BLaER1 (cell line): ENCODE measurements at regions not wholly inside any gene's neighbourhood (a gene's known extent, or its start where the extent isn't known, plus 50 kb on each side); places are given as distances from the start of the nearest gene placed in this dataset.
"Not testable (repeated sequence)": the region's sequence is repeated elsewhere in the genome, so short reads cannot be mapped to it uniquely, and the experiment has no call there.

Experiments used
- H3K27ac ChIP-seq: shearing (Covaris generic); formaldehyde crosslinking; 2 replicates; pipeline ENCODE4 v1.8.1; 2022
- H3K27me3 ChIP-seq: shearing (Covaris generic); formaldehyde crosslinking; 2 replicates; pipeline ENCODE4 v1.8.1; 2022
- H3K36me3 ChIP-seq: shearing (Covaris generic); formaldehyde crosslinking; 2 replicates; pipeline ENCODE4 v1.8.1; 2022
- H3K4me1 ChIP-seq: shearing (Covaris generic); formaldehyde crosslinking; 2 replicates; pipeline ENCODE4 v1.8.1; 2022
- H3K4me2 ChIP-seq: shearing (Covaris generic); formaldehyde crosslinking; 2 replicates; pipeline ENCODE4 v1.8.1; 2022
- H3K4me3 ChIP-seq: shearing (Covaris generic); formaldehyde crosslinking; 2 replicates; pipeline ENCODE4 v1.8.1; 2022
- H3K9ac ChIP-seq: shearing (Covaris generic); formaldehyde crosslinking; 2 replicates; pipeline ENCODE4 v1.8.1; 2022
- H3K9me3 ChIP-seq: shearing (Covaris generic); formaldehyde crosslinking; 2 replicates; pipeline ENCODE4 v1.8.1; 2022
- H4K20me1 ChIP-seq: shearing (Covaris generic); formaldehyde crosslinking; 2 replicates; pipeline ENCODE4 v1.8.1; 2022
- Cebpa-rat ChIP-seq: shearing (Covaris generic); IDR thresholded peaks from 2 replicates; pipeline ENCODE4 v1.8.1; 2022

DNA sequence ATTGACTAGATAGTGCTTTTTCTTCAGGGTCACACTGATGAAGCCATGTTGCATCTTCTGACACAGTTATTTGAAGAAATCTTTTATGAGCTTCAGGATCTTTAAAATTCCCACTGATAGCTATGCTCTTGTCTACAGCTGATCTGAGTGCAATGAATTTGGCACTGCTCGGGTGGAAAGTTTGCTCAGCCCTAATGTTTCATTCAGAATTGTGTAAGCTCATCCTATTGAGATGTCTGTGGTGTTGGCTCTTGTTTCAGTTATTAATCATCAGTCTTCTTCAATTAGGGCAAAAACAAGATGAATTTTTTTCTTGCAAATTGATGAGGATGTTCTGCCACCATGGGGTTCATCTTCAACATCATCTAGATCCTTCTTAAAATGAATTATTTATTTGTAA is 1387.0 kb upstream of the RAG2 start:
- Histone ChIP-seq H3K4me1 (no peaks in the 10 kb centered on the region), H4K20me1 (no peaks in the 10 kb centered on the region), H3K27me3 (no peaks in the 10 kb centered on the region), H3K9me3 (no peaks in the 10 kb centered on the region), H3K9ac (no peak overlapping the region), H3K4me3 (no peak overlapping the region), H3K36me3 (no peaks in the 10 kb centered on the region), H3K4me2 (no peak overlapping the region), H3K27ac (no peak overlapping the region)
- no peak for TF ChIP-seq Cebpa-rat

GRCh38 chr11:37978647-37979046 is 1380.6 kb upstream of the RAG2 start:
- TF ChIP-seq Cebpa-rat: no peak
- H3K27ac ChIP-seq: no peak overlapping the region
- H3K4me1 ChIP-seq: no peaks in the 10 kb centered on the region
- H4K20me1 ChIP-seq: no peaks in the 10 kb centered on the region
- no peak overlapping the region for H3K4me3 ChIP-seq
- H3K9ac ChIP-seq: no peak overlapping the region
- no peak overlapping the region for H3K4me2 ChIP-seq
- no peaks in the 10 kb centered on the region for H3K36me3 ChIP-seq
- H3K27me3 ChIP-seq: no peaks in the 10 kb centered on the region
- H3K9me3 ChIP-seq: no peaks in the 10 kb centered on the region

DNA sequence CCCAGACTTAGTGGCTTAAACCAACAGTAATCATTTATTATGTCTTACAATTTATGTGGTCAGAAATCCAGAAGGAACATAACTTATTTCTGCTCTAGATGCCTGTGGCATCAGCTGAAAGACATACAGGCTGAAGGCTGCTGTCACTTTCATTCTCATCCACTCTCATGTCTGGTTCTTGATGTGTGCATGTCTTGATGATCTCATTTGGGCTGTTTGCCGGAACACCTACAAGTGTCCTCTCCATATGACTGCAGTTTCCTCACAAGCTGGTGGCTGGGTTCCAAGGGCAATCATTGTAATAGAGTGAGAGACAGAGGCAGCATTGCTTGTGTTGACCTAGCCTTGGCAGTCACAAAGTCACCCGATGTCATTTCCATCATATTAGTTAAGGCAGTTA is 1375.9 kb upstream of the RAG2 start:
- H3K27me3 ChIP-seq: no peaks in the 10 kb centered on the region
- no peaks in the 10 kb centered on the region for H4K20me1 ChIP-seq
- no peaks in the 10 kb centered on the region for H3K9me3 ChIP-seq
- TF ChIP-seq Cebpa-rat: no peak
- no peaks in the 10 kb centered on the region for H3K36me3 ChIP-seq
- H3K4me2 ChIP-seq: no peak overlapping the region
- no peaks in the 10 kb centered on the region for H3K4me1 ChIP-seq
- H3K27ac ChIP-seq: no peak overlapping the region
- no peak overlapping the region for H3K9ac ChIP-seq
- no peak overlapping the region for H3K4me3 ChIP-seq

DNA sequence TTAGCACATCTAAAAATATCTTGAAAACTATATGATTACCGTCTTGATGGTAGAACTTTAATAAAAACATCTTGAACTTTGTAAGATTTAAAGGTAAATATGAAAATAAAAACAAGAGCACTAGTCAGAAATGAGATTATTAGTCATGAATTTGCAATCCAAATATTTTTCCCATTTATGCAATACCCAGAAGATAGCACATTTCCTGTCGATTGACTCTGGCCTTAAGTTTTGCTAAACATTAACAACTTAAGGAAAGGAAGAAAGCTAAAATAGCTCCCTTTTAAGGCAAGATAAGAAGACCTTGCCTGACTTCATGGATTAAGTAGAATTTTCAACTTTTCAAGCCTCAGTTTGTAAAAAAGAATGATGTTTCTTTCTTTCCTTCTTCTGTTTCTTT is 1374.7 kb upstream of the RAG2 start:
- Histone ChIP-seq H3K9ac (no peak overlapping the region), H3K27ac (no peak overlapping the region), H4K20me1 (no peaks in the 10 kb centered on the region), H3K4me3 (no peak overlapping the region), H3K9me3 (no peaks in the 10 kb centered on the region), H3K36me3 (no peaks in the 10 kb centered on the region), H3K27me3 (no peaks in the 10 kb centered on the region), H3K4me2 (no peak overlapping the region), H3K4me1 (no peaks in the 10 kb centered on the region)
- no peak for TF ChIP-seq Cebpa-rat

- H3K36me3 ChIP-seq, H4K20me1 ChIP-seq, H3K4me3 ChIP-seq, H3K27ac ChIP-seq, H3K27me3 ChIP-seq, H3K9me3 ChIP-seq, H3K4me2 ChIP-seq, H3K9ac ChIP-seq: not testable (repeated sequence)
- peaks cover 16% of the 10 kb centered on the region for H3K4me1 ChIP-seq
Observed at GRCh38 chr11:37969336-37969735, 1371.3 kb upstream of the RAG2 start.

GRCh38 chr11:37968148-37968547 is 1370.1 kb upstream of the RAG2 start:
- Histone ChIP-seq H3K4me1 (peaks cover 19% of the 10 kb centered on the region), H3K9me3 (no peaks in the 10 kb centered on the region), H3K27me3 (no peaks in the 10 kb centered on the region), H3K36me3 (no peaks in the 10 kb centered on the region), H3K4me3 (no peak overlapping the region), H4K20me1 (no peaks in the 10 kb centered on the region), H3K27ac (no peak overlapping the region), H3K4me2 (no peak overlapping the region), H3K9ac (no peak overlapping the region)
- TF ChIP-seq Cebpa-rat: no peak

- no peaks in the 10 kb centered on the region for H3K36me3 ChIP-seq
- no peaks in the 10 kb centered on the region for H3K27me3 ChIP-seq
- H4K20me1 ChIP-seq: no peaks in the 10 kb centered on the region
- no peak for TF ChIP-seq Cebpa-rat
- H3K9me3 ChIP-seq: no peaks in the 10 kb centered on the region
- no peak overlapping the region for H3K27ac ChIP-seq
- H3K4me2 ChIP-seq: no peak overlapping the region
- H3K9ac ChIP-seq: no peak overlapping the region
- H3K4me3 ChIP-seq: no peak overlapping the region
- peaks cover 19% of the 10 kb centered on the region for H3K4me1 ChIP-seq
Observed at GRCh38 chr11:37967635-37968034, 1369.6 kb upstream of the RAG2 start.

- Histone ChIP-seq H3K36me3 (no peaks in the 10 kb centered on the region), H4K20me1 (no peaks in the 10 kb centered on the region), H3K27ac (no peak overlapping the region), H3K27me3 (no peaks in the 10 kb centered on the region), H3K9me3 (peaks cover 4% of the 10 kb centered on the region; the same call in 1 of the 2 replicates), H3K4me1 (peaks cover 19% of the 10 kb centered on the region), H3K4me2 (no peak overlapping the region), H3K9ac (no peak overlapping the region), H3K4me3 (no peak overlapping the region)
- no peak for TF ChIP-seq Cebpa-rat
Observed at GRCh38 chr11:37963440-37963839, 1365.4 kb upstream of the RAG2 start.

DNA sequence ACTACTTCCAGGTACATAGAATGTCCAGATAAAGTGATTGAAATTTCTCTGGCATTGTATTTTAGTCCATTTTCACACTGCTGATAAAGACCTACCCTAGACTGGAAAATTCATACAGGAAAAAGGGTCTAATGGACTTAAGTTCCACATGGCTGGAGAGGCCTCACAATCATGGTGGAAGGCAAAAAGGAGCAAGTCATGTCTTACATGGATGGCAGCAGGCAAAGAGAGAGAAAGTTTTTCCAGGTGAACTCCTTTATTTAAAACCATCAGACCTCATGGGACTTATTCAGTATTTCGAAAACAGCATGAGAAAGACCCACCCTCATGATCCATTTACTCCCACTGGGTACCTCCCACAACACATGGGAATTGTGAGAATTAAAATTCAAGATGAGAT is 1359.7 kb upstream of the RAG2 start:
- H3K9ac ChIP-seq: no peak overlapping the region
- peaks cover 15% of the 10 kb centered on the region for H3K9me3 ChIP-seq
- H3K27me3 ChIP-seq: no peaks in the 10 kb centered on the region
- no peaks in the 10 kb centered on the region for H3K4me1 ChIP-seq
- H3K36me3 ChIP-seq: no peaks in the 10 kb centered on the region
- H3K27ac ChIP-seq: no peak overlapping the region
- no peak for TF ChIP-seq Cebpa-rat
- no peak overlapping the region for H3K4me2 ChIP-seq
- no peak overlapping the region for H3K4me3 ChIP-seq
- no peaks in the 10 kb centered on the region for H4K20me1 ChIP-seq

DNA sequence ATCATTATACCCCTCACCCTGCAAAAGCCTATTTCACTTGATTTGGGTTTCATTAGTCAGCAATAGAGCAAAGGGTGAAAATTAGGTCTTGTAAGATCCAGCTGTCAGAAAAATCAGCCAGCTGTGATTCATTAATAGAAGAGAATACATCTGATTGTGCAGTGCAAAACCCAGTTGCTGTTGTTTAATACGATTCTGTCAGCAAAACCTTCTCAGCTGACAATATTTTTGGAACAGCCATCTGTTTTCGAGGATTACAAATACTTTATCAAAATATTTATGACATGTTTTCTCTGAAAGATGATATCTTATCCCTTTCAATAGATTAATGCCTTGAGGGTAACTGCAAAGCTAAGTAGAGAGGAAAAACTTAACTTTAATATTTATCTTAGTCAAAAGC is 1354.0 kb upstream of the RAG2 start:
- Histone ChIP-seq H3K9me3 (no peaks in the 10 kb centered on the region), H3K9ac (no peak overlapping the region), H3K4me3 (no peak overlapping the region), H3K27ac (no peak overlapping the region), H3K27me3 (no peaks in the 10 kb centered on the region), H3K36me3 (no peaks in the 10 kb centered on the region), H4K20me1 (no peaks in the 10 kb centered on the region), H3K4me2 (no peak overlapping the region), H3K4me1 (no peaks in the 10 kb centered on the region)
- TF ChIP-seq Cebpa-rat: no peak

DNA sequence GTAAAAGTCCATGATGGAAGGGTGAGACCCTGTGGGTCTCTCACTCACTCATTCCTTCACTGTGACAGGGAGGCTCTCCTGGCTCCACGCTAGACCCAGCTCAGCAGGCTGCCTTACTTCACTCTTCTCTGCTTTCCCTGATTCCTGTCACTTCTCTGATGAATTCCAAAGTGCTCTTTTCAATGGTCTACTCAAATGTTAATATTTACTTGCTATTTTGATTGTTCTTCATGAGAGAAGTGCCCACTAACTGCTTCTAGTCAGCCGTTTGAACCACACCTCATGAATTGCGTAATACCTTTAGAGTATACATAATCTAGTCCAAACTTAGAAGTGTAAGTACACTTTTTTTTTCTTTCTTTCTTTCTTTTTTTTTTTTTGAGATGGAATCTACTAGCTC is 1350.2 kb upstream of the RAG2 start:
- Histone ChIP-seq H4K20me1 (no peaks in the 10 kb centered on the region), H3K9me3 (no peaks in the 10 kb centered on the region; the same call in 1 of the 2 replicates), H3K27ac (no peak overlapping the region), H3K4me2 (no peak overlapping the region), H3K4me3 (no peak overlapping the region), H3K9ac (no peak overlapping the region), H3K4me1 (no peaks in the 10 kb centered on the region; the same call in 1 of the 2 replicates), H3K36me3 (no peaks in the 10 kb centered on the region), H3K27me3 (no peaks in the 10 kb centered on the region)
- TF ChIP-seq Cebpa-rat: peak; percentile 80
